ENCODE measurements at regions not wholly inside any gene's neighbourhood (a gene's known extent, or its start where the extent isn't known, plus 50 kb on each side); places are given as distances from the start of the nearest gene placed in this dataset.

- Histone ChIP-seq H3K9me2 (replicated peaks; ENCODE audit: control insufficient read depth, low read length) (no peaks in the 10 kb centered on the region), H3K4me1 (ENCODE audit: control insufficient read depth, low read length) (peaks cover 12% of the 10 kb centered on the region), H3K27me3 (ENCODE audit: control insufficient read depth, low read length) (0 out of 2 replicates have a peak, but pooled peaks cover 9% of the 10 kb centered on the region), H3K4me2 (ENCODE audit: low read length) (no peak overlapping the region), H3K36me3 (ENCODE audit: control insufficient read depth, low read length) (no peaks in the 10 kb centered on the region), H3K79me2 (ENCODE audit: control insufficient read depth, low read length) (no peaks in the 10 kb centered on the region), H3F3A (ENCODE audit: control insufficient read depth, insufficient read depth) (no peaks in the 10 kb centered on the region), H3K4me3 (ENCODE audit: low read length) (no peak overlapping the region), H3K9me3 (ENCODE audit: control insufficient read depth, insufficient read depth, low read length) (no peaks in the 10 kb centered on the region), H4K20me1 (ENCODE audit: control insufficient read depth, insufficient read depth, low read depth, low read length) (no peaks in the 10 kb centered on the region), H3K27ac (ENCODE audit: low read depth, low read length) (no peak overlapping the region)
- TF ChIP-seq EZH2phosphoT487 (IDR thresholded peaks at IDR 0.05; ENCODE audit: borderline replicate concordance, low read length) (no peak), CTCF (IDR thresholded peaks at IDR 0.05; ENCODE audit: low read depth, low read length, poor library complexity, severe bottlenecking) (no peak)
These were observed 295.8 kb downstream of the PREX1 start for GRCh38 chr20:48532028-48532427.

- no peak overlapping the region; the same call in 1 of the 2 replicates for H3K4me2 ChIP-seq (ENCODE audit: low read length)
- H3K9me3 ChIP-seq (ENCODE audit: control insufficient read depth, insufficient read depth, low read length): no peaks in the 10 kb centered on the region
- no peak for TF ChIP-seq CTCF (IDR thresholded peaks at IDR 0.05; ENCODE audit: low read depth, low read length, poor library complexity, severe bottlenecking)
- no peak for TF ChIP-seq EZH2phosphoT487 (IDR thresholded peaks at IDR 0.05; ENCODE audit: borderline replicate concordance, low read length)
- H3K4me3 ChIP-seq (ENCODE audit: low read length): no peak overlapping the region
- H4K20me1 ChIP-seq (ENCODE audit: control insufficient read depth, insufficient read depth, low read depth, low read length): no peaks in the 10 kb centered on the region
- H3K27me3 ChIP-seq (ENCODE audit: control insufficient read depth, low read length): 0 out of 2 replicates have a peak, but pooled peaks cover 9% of the 10 kb centered on the region
- H3K4me1 ChIP-seq (ENCODE audit: control insufficient read depth, low read length): peaks cover 12% of the 10 kb centered on the region
- no peak overlapping the region for H3K27ac ChIP-seq (ENCODE audit: low read depth, low read length)
- H3K79me2 ChIP-seq (ENCODE audit: control insufficient read depth, low read length): no peaks in the 10 kb centered on the region
- H3F3A ChIP-seq (ENCODE audit: control insufficient read depth, insufficient read depth): no peaks in the 10 kb centered on the region
- H3K36me3 ChIP-seq (ENCODE audit: control insufficient read depth, low read length): no peaks in the 10 kb centered on the region
- no peaks in the 10 kb centered on the region for H3K9me2 ChIP-seq (replicated peaks; ENCODE audit: control insufficient read depth, low read length)
These were observed 296.3 kb downstream of the PREX1 start for GRCh38 chr20:48531505-48531904.

- no peak overlapping the region for H3K4me3 ChIP-seq (ENCODE audit: low read length)
- H3K36me3 ChIP-seq (ENCODE audit: control insufficient read depth, low read length): no peaks in the 10 kb centered on the region
- no peaks in the 10 kb centered on the region for H3K9me3 ChIP-seq (ENCODE audit: control insufficient read depth, insufficient read depth, low read length)
- no peaks in the 10 kb centered on the region for H3K9me2 ChIP-seq (replicated peaks; ENCODE audit: control insufficient read depth, low read length)
- H4K20me1 ChIP-seq (ENCODE audit: control insufficient read depth, insufficient read depth, low read depth, low read length): no peaks in the 10 kb centered on the region
- H3K27me3 ChIP-seq (ENCODE audit: control insufficient read depth, low read length): 0 out of 2 replicates have a peak, but pooled peaks cover 9% of the 10 kb centered on the region
- H3K4me2 ChIP-seq (ENCODE audit: low read length): no peak overlapping the region
- TF ChIP-seq EZH2phosphoT487 (IDR thresholded peaks at IDR 0.05; ENCODE audit: borderline replicate concordance, low read length) (no peak), CTCF (IDR thresholded peaks at IDR 0.05; ENCODE audit: low read depth, low read length, poor library complexity, severe bottlenecking) (no peak)
- H3K27ac ChIP-seq (ENCODE audit: low read depth, low read length): no peak overlapping the region
- no peaks in the 10 kb centered on the region for H3K79me2 ChIP-seq (ENCODE audit: control insufficient read depth, low read length)
- peaks cover 12% of the 10 kb centered on the region for H3K4me1 ChIP-seq (ENCODE audit: control insufficient read depth, low read length)
- H3F3A ChIP-seq (ENCODE audit: control insufficient read depth, insufficient read depth): no peaks in the 10 kb centered on the region
These were observed 296.8 kb downstream of the PREX1 start for GRCh38 chr20:48530957-48531356.
